ENCODE measurements at regions not wholly inside any gene's neighbourhood (a gene's known extent, or its start where the extent isn't known, plus 50 kb on each side); places are given as distances from the start of the nearest gene placed in this dataset.

DNA sequence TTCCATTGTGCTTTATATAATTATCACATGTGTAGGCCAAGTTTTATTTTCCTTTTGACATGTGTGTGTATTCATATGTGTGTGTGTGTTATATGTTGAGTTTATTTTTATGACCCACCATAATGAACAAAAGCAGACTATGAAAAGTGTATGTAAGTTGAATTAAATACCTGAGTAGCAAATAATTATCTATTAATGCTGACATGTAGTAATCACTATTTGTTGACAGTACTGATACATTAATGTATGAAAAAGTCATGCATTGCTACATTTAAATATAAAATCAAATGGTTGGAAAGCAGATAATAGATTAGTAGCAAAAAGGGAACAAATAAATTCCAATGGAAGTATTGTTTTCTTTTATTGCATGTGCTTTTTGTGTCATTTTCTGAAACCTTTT is 1948.5 kb upstream of the PCDH20 start:
- Histone ChIP-seq H3K9me3 (no peaks in the 10 kb centered on the region), H3K36me3 (no peaks in the 10 kb centered on the region), H3K4me1 (ENCODE audit: insufficient read depth) (no peaks in the 10 kb centered on the region), H3K27ac (no peak overlapping the region), H3K27me3 (no peaks in the 10 kb centered on the region), H3K4me3 (no peak overlapping the region)
- no peak for TF ChIP-seq POLR2A (IDR thresholded peaks at IDR 0.05)
- DNase-seq: no peak
- intact Hi-C loops (cut with DNase I): no loop called here

DNA sequence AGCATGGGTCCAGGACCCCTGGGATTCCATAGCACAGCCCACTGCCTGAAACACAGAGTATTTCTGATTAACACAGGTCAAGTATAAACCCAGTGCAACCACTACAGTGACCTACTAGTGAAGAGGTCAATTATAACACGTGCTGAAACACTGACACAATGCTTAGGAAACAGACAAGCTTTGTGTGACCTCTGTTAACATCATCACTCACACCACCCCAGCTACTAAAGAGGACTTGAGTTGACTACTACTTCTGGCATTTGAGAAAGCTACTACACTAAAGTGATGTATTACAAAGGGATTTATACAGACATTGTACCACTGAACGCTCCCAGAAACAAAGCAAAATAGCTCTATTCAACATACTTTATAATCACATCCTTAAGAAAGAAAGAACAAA is 1935.9 kb upstream of the PCDH20 start:
- 68 to 72% (median 70%) methylated on average over 2 of the region's 2 CpGs for WGBS, 3 donors
- Histone ChIP-seq H3K4me3 (no peak overlapping the region), H3K4me1 (ENCODE audit: insufficient read depth) (no peaks in the 10 kb centered on the region), H3K27me3 (no peaks in the 10 kb centered on the region), H3K36me3 (no peaks in the 10 kb centered on the region), H3K9me3 (no peaks in the 10 kb centered on the region), H3K27ac (no peak overlapping the region)
- DNase-seq: no peak
- TF ChIP-seq, protein P1, sequence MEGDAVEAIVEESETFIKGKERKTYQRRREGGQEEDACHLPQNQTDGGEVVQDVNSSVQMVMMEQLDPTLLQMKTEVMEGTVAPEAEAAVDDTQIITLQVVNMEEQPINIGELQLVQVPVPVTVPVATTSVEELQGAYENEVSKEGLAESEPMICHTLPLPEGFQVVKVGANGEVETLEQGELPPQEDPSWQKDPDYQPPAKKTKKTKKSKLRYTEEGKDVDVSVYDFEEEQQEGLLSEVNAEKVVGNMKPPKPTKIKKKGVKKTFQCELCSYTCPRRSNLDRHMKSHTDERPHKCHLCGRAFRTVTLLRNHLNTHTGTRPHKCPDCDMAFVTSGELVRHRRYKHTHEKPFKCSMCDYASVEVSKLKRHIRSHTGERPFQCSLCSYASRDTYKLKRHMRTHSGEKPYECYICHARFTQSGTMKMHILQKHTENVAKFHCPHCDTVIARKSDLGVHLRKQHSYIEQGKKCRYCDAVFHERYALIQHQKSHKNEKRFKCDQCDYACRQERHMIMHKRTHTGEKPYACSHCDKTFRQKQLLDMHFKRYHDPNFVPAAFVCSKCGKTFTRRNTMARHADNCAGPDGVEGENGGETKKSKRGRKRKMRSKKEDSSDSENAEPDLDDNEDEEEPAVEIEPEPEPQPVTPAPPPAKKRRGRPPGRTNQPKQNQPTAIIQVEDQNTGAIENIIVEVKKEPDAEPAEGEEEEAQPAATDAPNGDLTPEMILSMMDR (IDR thresholded peaks at IDR 0.05): no peak
- TF ChIP-seq POLR2A (IDR thresholded peaks at IDR 0.05): no peak
- no peak for TF ChIP-seq EP300 (IDR thresholded peaks at IDR 0.05)
- intact Hi-C loops (cut with DNase I): no loop called here

DNA sequence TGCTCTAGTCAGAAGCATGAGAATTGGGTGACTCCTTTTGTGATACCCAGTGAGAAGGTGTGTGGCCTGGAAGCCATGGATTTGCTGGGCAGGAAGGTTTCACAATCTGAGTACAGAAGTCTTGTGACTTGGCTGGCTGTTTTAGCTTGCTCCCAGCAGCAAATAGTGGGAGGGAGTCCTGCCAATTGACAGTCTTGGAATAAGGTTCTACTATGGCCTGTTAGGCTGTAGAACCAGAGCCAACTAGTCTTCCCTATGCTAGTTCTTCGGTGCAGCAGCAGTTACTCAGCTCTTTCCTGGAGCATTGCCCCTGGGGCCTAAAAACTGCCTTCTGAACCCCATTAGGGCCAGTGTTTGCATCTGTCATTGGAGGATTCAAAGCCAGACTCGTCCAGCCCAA is 1935.4 kb upstream of the PCDH20 start:
- Histone ChIP-seq H3K4me1 (ENCODE audit: insufficient read depth) (no peaks in the 10 kb centered on the region), H3K27ac (no peak overlapping the region), H3K27me3 (no peaks in the 10 kb centered on the region), H3K4me3 (no peak overlapping the region), H3K9me3 (no peaks in the 10 kb centered on the region), H3K36me3 (no peaks in the 10 kb centered on the region)
- DNase-seq: no peak
- 64 to 85% (median 77%) methylated on average over 2 of the region's 2 CpGs for WGBS, 3 donors
- TF ChIP-seq, protein P1 (IDR thresholded peaks at IDR 0.05): no peak
- TF ChIP-seq POLR2A (IDR thresholded peaks at IDR 0.05) (no peak), EP300 (IDR thresholded peaks at IDR 0.05) (no peak)
- intact Hi-C loops (cut with DNase I): no loop called here

DNA sequence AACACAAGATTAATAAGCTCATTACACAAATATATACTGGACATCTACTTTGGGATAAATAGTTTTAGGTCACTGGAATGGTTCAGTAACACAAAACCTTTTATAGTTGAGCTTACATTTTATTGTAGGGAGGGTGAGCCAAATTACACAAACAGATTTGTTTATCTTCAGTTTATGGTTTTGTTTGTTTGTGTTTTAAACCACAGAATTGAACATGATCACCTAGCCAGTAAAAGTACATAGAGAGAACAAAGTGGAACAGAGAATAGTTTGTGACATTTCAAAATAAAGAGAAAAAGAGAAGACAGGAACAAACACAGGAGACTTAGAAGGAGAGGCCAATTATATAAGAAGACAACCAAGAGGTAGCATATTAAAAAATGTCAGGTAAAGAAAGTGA is 1930.2 kb upstream of the PCDH20 start:
- no peak for DNase-seq
- Histone ChIP-seq H3K9me3 (no peaks in the 10 kb centered on the region), H3K36me3 (no peaks in the 10 kb centered on the region), H3K4me1 (ENCODE audit: insufficient read depth) (no peaks in the 10 kb centered on the region), H3K27me3 (no peaks in the 10 kb centered on the region), H3K4me3 (no peak overlapping the region), H3K27ac (no peak overlapping the region)
- no peak for TF ChIP-seq POLR2A (IDR thresholded peaks at IDR 0.05)
- no peak for TF ChIP-seq EP300 (IDR thresholded peaks at IDR 0.05)
- TF ChIP-seq, protein P1 (IDR thresholded peaks at IDR 0.05): no peak
- intact Hi-C loops (cut with DNase I): no loop called here

DNA sequence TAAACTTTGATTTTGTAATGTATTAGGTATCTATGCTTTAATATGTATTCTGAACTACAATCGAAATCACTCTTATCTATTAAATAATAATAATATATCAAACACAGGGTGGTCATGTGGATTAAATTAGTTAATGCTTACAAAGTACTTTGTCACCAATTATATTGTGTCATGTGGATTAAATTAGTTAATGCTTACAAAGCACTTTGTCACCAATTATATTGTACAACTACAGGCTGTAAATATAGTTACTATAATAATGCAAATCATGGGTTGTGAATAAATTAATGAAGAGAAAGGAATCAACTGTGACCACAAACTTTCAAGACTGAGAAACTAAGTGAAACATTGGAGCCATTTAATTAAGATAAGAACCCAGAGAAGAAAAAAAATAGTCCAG is 1929.1 kb upstream of the PCDH20 start:
- Histone ChIP-seq H3K9me3 (no peaks in the 10 kb centered on the region), H3K4me1 (ENCODE audit: insufficient read depth) (no peaks in the 10 kb centered on the region), H3K36me3 (no peaks in the 10 kb centered on the region), H3K27ac (no peak overlapping the region), H3K4me3 (no peak overlapping the region), H3K27me3 (peaks cover 3% of the 10 kb centered on the region)
- DNase-seq: no peak
- TF ChIP-seq EP300 (IDR thresholded peaks at IDR 0.05): no peak
- no peak for TF ChIP-seq POLR2A (IDR thresholded peaks at IDR 0.05)
- TF ChIP-seq, protein P1 (IDR thresholded peaks at IDR 0.05): no peak
- 56 to 70% (median 57%) methylated on average over 1 of the region's 1 CpG for WGBS, 3 donors
- intact Hi-C loops (cut with DNase I): no loop called here

Data from ovary (tissue), 7 donors.